ENCODE measurements at regions not wholly inside any gene's neighbourhood (a gene's known extent, or its start where the extent isn't known, plus 50 kb on each side); places are given as distances from the start of the nearest gene placed in this dataset.

- TF ChIP-seq CTCF (IDR thresholded peaks at IDR 0.05; ENCODE audit: low read length) (no peak), EZH2 (IDR thresholded peaks at IDR 0.05; ENCODE audit: borderline replicate concordance, low read length) (no peak)
Observed at GRCh38 chr16:52680993-52681392, 134.1 kb upstream of the TOX3 start.

Data from OCI-LY1 (cell line).